GM18858 (cell line): ENCODE measurements at regions not wholly inside any gene's neighbourhood (a gene's known extent, or its start where the extent isn't known, plus 50 kb on each side); places are given as distances from the start of the nearest gene placed in this dataset.

Experiments used
- ATAC-seq: cut with Tn5 transposase; IDR thresholded peaks from one replicate; pipeline ENCODE4 v1.9.1; 2021; ENCODE audit not compliant: unreplicated experiment

- no peak for ATAC-seq
Measured at GRCh38 chr12:42648061-42648460, 58.5 kb upstream of the PRICKLE1 start.

- no peak for ATAC-seq
Measured at GRCh38 chr12:42643881-42644579, 54.5 kb upstream of the PRICKLE1 start.

GRCh38 chr12:42641221-42641885, 51.8 kb upstream of the PRICKLE1 start:
- no peak for ATAC-seq

- no peak for ATAC-seq
Measured at GRCh38 chr12:42640391-42640790, 50.8 kb upstream of the PRICKLE1 start.

GRCh38 chr12:42639556-42639955, 50.0 kb upstream of the PRICKLE1 start:
- ATAC-seq: no peak
